Stimulated activated naive B cell treated with anti-CD40 and anti-IgM and Interleukin-4, amounts not matched to agents 10 μg/mL and 1 μg/mL and 100 μg/mL, for 72 hours (primary cell): ENCODE measurements at regions not wholly inside any gene's neighbourhood (a gene's known extent, or its start where the extent isn't known, plus 50 kb on each side); places are given as distances from the start of the nearest gene placed in this dataset.

Source experiments
- ATAC-seq, 2 donors: fragments of 150-1000 bp; cut with Tn5 transposase; replicated peaks; 2 replicates each; pipeline ENCODE4 v1.10.0; 2021; ENCODE audit warnings: moderate library complexity in 1 of 2
- DNase-seq: peaks from one replicate; pipeline ENCODE4 v3.0.0; 2021
- H3K27ac Mint-ChIP-seq: one replicate; pipeline ENCODE4 v1.8.0; 2022; ENCODE audit warnings: mild to moderate bottlenecking, mixed read lengths
- H3K27me3 Mint-ChIP-seq, 2 donors: one replicate each; pipeline ENCODE4 v1.8.0; 2022; ENCODE audit warnings: mixed read lengths in 2 of 2
- H3K36me3 Mint-ChIP-seq, 2 donors: one replicate each; pipeline ENCODE4 v1.8.0; 2022; ENCODE audit warnings: mixed read lengths in 2 of 2, mild to moderate bottlenecking in 1 of 2
- H3K4me1 Mint-ChIP-seq, 2 donors: one replicate each; pipeline ENCODE4 v1.8.0; 2022; ENCODE audit warnings: mixed read lengths in 2 of 2, mild to moderate bottlenecking in 1 of 2
- H3K4me3 Mint-ChIP-seq, 2 donors: one replicate each; pipeline ENCODE4 v1.8.0; 2022; ENCODE audit warnings: mild to moderate bottlenecking in 2 of 2, mixed read lengths in 2 of 2, moderate library complexity in 1 of 2
- H3K9me3 Mint-ChIP-seq, 2 donors: one replicate each; pipeline ENCODE4 v1.8.0; 2022; ENCODE audit warnings: mixed read lengths in 2 of 2, mild to moderate bottlenecking in 1 of 2

- H3K27ac Mint-ChIP-seq = no peak overlapping the region
- peaks cover 3 to 5% of the 10 kb centered on the region in 2 donors for H3K9me3 Mint-ChIP-seq
- H3K27me3 Mint-ChIP-seq = no peaks in the 10 kb centered on the region
- H3K36me3 Mint-ChIP-seq = no peaks in the 10 kb centered on the region
- no peaks in the 10 kb centered on the region for H3K4me1 Mint-ChIP-seq
- no peak for ATAC-seq
- H3K4me3 Mint-ChIP-seq = no peak overlapping the region
- DNase-seq = no peak
Measured at GRCh38 chr6:76708641-76709331, 636.3 kb upstream of the IMPG1 start.

DNA sequence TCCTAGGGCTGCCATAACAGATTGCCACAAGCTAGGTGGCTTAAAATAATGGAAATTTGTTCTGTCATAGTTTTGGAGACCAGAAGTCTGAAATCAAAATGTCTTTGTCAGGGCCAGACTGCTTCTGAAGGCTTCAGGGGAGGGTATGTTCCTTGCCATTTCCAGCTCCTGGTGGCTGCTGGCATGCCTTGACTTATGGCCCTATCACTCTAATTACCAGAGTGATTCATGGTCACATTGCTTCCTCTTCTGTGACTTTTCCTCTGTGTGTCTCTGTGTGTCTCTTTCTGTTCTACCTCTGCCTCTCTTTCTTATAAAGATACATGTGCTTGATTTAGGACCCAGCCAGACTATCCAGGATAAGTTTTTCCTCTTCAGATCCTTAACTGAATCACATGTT lies 635.2 kb upstream of the IMPG1 start:
- Mint-ChIP-seq H3K9me3 (peaks cover 3 to 5% of the 10 kb centered on the region in 2 donors), H3K4me3 (no peak overlapping the region), H3K36me3 (no peaks in the 10 kb centered on the region), H3K27me3 (no peaks in the 10 kb centered on the region), H3K27ac (no peak overlapping the region), H3K4me1 (no peaks in the 10 kb centered on the region)
- ATAC-seq (no peak), DNase-seq (no peak)

- DNase-seq (no peak), ATAC-seq (no peak)
- Mint-ChIP-seq H3K9me3 (peaks cover 3 to 8% of the 10 kb centered on the region in 2 donors), H3K4me3 (no peak overlapping the region), H3K4me1 (no peaks in the 10 kb centered on the region), H3K27ac (no peak overlapping the region), H3K27me3 (no peaks in the 10 kb centered on the region), H3K36me3 (no peaks in the 10 kb centered on the region)
Measured at GRCh38 chr6:76706631-76707030, 634.2 kb upstream of the IMPG1 start.

DNA sequence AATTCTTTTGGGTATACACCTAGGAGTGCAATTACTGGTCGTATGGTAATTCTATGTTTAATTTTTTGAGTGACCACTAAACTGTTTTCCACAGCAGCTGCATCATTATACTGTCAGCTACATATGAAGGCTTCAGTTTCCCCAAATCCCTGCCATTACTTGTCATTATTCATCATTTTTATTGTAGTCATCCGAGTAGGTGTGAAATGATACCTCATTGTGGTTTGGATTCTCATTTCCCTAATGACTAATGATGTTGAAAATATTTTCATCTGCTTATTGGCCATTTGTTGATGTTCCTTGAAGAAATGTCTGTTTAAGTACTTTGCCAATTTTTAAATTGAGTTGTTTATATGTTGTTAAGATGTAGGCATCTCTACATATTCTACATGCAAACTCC lies 633.6 kb upstream of the IMPG1 start:
- no peak overlapping the region for H3K27ac Mint-ChIP-seq
- H3K4me1 Mint-ChIP-seq = no peaks in the 10 kb centered on the region
- no peaks in the 10 kb centered on the region for H3K27me3 Mint-ChIP-seq
- no peak for DNase-seq
- H3K4me3 Mint-ChIP-seq = no peak overlapping the region
- peaks cover 3 to 8% of the 10 kb centered on the region in 2 donors for H3K9me3 Mint-ChIP-seq
- no peaks in the 10 kb centered on the region for H3K36me3 Mint-ChIP-seq
- no peak for ATAC-seq

DNA sequence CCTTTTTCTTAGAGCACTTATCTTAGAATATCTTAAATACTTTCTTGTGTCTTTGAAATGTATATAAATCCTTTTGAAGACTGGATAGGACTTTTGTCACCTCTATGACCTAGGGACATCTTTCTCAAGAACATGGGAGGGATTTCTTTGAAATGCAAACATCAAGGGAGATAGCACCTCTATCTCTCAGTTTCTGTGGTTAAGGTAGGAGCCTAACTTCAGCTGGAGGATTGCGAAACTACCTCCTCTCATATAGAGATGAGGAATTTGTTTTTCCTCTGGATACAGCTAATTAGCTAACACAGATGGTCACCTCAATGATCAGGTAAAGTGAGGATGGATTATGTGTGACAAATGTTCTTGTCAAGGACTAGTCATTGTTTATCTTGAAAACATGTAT lies 631.3 kb upstream of the IMPG1 start:
- no peaks in the 10 kb centered on the region for H3K27me3 Mint-ChIP-seq
- no peaks in the 10 kb centered on the region for H3K36me3 Mint-ChIP-seq
- no peaks in the 10 kb centered on the region for H3K4me1 Mint-ChIP-seq
- ATAC-seq (no peak), DNase-seq (no peak)
- no peak overlapping the region for H3K4me3 Mint-ChIP-seq
- H3K27ac Mint-ChIP-seq = no peak overlapping the region
- peaks cover 3 to 6% of the 10 kb centered on the region in 2 donors for H3K9me3 Mint-ChIP-seq

- H3K36me3 Mint-ChIP-seq = no peaks in the 10 kb centered on the region
- H3K4me3 Mint-ChIP-seq = no peak overlapping the region
- peaks cover 3 to 5% of the 10 kb centered on the region in 2 donors for H3K9me3 Mint-ChIP-seq
- no peak overlapping the region for H3K27ac Mint-ChIP-seq
- no peaks in the 10 kb centered on the region for H3K27me3 Mint-ChIP-seq
- DNase-seq (no peak), ATAC-seq (no peak)
- H3K4me1 Mint-ChIP-seq = no peaks in the 10 kb centered on the region
Measured at GRCh38 chr6:76703285-76703684, 630.8 kb upstream of the IMPG1 start.

DNA sequence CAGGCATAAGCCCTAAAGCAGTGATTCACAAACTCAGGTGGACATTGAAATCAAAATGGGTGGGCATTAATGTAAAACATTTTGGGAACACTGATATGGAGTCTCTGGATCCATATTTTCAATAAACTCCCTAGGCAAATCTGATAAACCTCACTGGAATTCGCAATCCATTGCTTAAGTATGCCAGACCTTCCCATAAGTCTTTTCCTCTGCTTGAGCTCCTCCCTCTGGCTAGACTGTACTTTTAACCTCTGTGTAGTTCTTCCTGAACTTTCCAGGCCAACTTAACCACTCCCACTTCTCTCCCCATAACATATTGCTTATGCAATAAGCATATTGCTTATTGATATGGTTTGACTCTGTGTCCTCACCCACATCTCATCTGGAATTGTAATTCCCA lies 629.7 kb upstream of the IMPG1 start:
- Mint-ChIP-seq H3K27ac (no peak overlapping the region), H3K27me3 (no peaks in the 10 kb centered on the region), H3K4me3 (no peak overlapping the region), H3K36me3 (no peaks in the 10 kb centered on the region), H3K4me1 (no peaks in the 10 kb centered on the region), H3K9me3 (peaks cover 3% of the 10 kb centered on the region in 2 donors)
- DNase-seq (no peak), ATAC-seq (no peak)

GRCh38 chr6:76701610-76702009 lies 629.1 kb upstream of the IMPG1 start:
- Mint-ChIP-seq H3K9me3 (peaks cover 3% of the 10 kb centered on the region in 2 donors), H3K27me3 (no peaks in the 10 kb centered on the region), H3K27ac (no peak overlapping the region), H3K4me1 (no peaks in the 10 kb centered on the region), H3K4me3 (no peak overlapping the region), H3K36me3 (no peaks in the 10 kb centered on the region)
- ATAC-seq = no peak
- no peak for DNase-seq

- DNase-seq = no peak
- no peaks in the 10 kb centered on the region for H3K27me3 Mint-ChIP-seq
- no peak for ATAC-seq
Measured at GRCh38 chr6:76697585-76697984, 625.1 kb upstream of the IMPG1 start.

DNA sequence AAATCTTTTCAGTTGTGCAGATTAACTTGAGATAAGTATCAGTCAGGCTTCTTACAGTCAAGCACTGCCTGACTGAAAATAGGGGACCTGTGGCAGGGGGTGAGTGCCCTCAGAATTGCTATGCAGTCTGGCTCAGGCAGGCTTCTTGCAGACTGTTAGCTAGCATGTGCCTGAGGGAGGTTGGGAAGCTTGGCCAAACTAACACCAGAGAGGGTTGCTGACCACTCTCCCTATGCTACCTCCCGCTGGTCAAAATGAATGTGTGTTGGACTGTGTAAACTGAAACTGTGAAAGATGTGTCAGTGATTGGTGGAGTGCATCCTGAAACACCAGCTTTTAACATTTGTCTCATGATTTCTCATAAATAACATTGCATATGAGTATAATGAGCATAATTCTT lies 622.3 kb upstream of the IMPG1 start:
- H3K9me3 Mint-ChIP-seq = no peaks in the 10 kb centered on the region
- DNase-seq (no peak), ATAC-seq (no peak)
- no peak overlapping the region for H3K4me3 Mint-ChIP-seq
- no peak overlapping the region for H3K27ac Mint-ChIP-seq
- no peaks in the 10 kb centered on the region for H3K27me3 Mint-ChIP-seq
- H3K4me1 Mint-ChIP-seq = no peaks in the 10 kb centered on the region
- H3K36me3 Mint-ChIP-seq = no peaks in the 10 kb centered on the region

More at GRCh38 chr6:76697585-76697984, 625.1 kb upstream of the IMPG1 start:
- Mint-ChIP-seq H3K4me1 (no peaks in the 10 kb centered on the region), H3K4me3 (no peak overlapping the region), H3K36me3 (no peaks in the 10 kb centered on the region), H3K27ac (no peak overlapping the region), H3K9me3 (peaks cover 0 to 2% of the 10 kb centered on the region in 2 donors)

DNA sequence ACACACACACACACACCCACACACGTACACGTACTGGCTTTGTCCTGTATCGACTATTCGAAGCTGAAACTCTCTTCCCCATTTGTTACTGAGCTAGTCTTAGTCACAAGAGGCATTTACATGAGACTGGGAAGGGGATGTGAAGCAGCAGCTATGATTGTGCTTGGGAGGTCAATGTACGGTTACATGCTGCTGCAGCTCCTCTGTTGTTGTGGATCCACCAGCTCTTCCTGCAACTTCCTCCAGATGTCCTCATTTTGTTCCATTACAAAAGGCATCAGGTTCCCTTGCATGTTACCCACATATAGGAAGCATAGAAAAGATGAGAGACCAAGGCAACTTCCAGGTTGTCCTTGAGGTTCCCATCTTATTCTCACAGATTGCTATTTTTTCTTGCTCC lies 612.4 kb upstream of the IMPG1 start:
- peaks cover 6 to 8% of the 10 kb centered on the region in 2 donors for H3K9me3 Mint-ChIP-seq
- ATAC-seq = no peak

GRCh38 chr6:76683985-76684384 lies 611.5 kb upstream of the IMPG1 start:
- Mint-ChIP-seq H3K4me3 (no peak overlapping the region), H3K4me1 (no peaks in the 10 kb centered on the region), H3K36me3 (no peaks in the 10 kb centered on the region), H3K27me3 (no peaks in the 10 kb centered on the region), H3K9me3 (peaks cover 6 to 8% of the 10 kb centered on the region in 2 donors), H3K27ac (no peak overlapping the region)
- DNase-seq (no peak), ATAC-seq (no peak)

More for the DNA sequence above, 612.4 kb upstream of the IMPG1 start:
- no peak for DNase-seq
- Mint-ChIP-seq H3K4me3 (no peak overlapping the region), H3K4me1 (no peaks in the 10 kb centered on the region), H3K27ac (no peak overlapping the region), H3K36me3 (no peaks in the 10 kb centered on the region), H3K27me3 (no peaks in the 10 kb centered on the region)

DNA sequence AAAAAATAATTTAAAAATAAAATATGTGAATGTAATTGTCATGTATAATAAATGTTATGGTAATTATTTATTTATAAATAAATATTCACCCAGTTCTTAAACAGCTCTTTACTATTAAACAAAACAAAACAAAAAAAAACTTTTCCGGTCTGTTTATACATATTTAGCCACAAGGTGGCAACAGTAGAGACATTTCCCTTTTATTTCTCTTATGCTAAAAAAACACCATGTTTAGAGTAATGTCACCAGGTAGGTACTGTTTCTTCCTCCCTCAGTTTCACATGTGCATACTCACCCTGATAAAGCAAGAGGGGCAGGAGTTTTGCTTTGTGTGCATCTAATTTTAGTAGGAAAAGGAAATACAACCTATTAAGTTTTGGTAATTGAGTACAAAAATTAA lies 610.4 kb upstream of the IMPG1 start:
- H3K4me3 Mint-ChIP-seq = no peak overlapping the region
- no peak for DNase-seq
- no peak overlapping the region for H3K27ac Mint-ChIP-seq
- no peaks in the 10 kb centered on the region for H3K27me3 Mint-ChIP-seq
- no peak for ATAC-seq
- H3K4me1 Mint-ChIP-seq = no peaks in the 10 kb centered on the region
- H3K9me3 Mint-ChIP-seq = peaks cover under 1 to 3% of the 10 kb centered on the region in 2 donors
- H3K36me3 Mint-ChIP-seq = no peaks in the 10 kb centered on the region

GRCh38 chr6:76681781-76682180 lies 609.3 kb upstream of the IMPG1 start:
- Mint-ChIP-seq H3K36me3 (no peaks in the 10 kb centered on the region), H3K4me3 (no peak overlapping the region), H3K27me3 (no peaks in the 10 kb centered on the region), H3K4me1 (no peaks in the 10 kb centered on the region), H3K9me3 (peaks cover 0 to 3% of the 10 kb centered on the region in 2 donors), H3K27ac (no peak overlapping the region)
- DNase-seq (no peak), ATAC-seq (no peak)

DNA sequence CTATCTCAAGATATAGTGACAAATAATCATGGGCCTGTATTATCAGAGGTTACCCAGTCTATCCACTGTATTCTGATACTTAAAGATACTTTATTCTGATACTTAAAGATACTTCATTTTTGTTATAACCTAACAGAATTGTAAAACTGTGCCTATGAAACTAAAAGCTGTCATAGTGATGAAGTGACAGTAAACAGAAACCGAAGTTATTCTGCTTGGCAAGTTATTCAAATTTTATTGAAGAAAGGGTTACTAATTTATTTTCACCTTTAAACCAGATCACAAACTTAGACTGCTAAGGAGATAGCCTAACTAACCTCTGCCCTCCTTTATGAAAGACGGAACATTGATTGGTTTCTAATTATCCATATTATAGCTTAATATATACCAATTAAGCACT lies 604.6 kb upstream of the IMPG1 start:
- Mint-ChIP-seq H3K27me3 (no peaks in the 10 kb centered on the region), H3K4me3 (no peak overlapping the region), H3K36me3 (no peaks in the 10 kb centered on the region), H3K9me3 (peaks cover 0 to 6% of the 10 kb centered on the region in 2 donors), H3K4me1 (no peaks in the 10 kb centered on the region), H3K27ac (no peak overlapping the region)
- ATAC-seq (no peak), DNase-seq (no peak)

DNA sequence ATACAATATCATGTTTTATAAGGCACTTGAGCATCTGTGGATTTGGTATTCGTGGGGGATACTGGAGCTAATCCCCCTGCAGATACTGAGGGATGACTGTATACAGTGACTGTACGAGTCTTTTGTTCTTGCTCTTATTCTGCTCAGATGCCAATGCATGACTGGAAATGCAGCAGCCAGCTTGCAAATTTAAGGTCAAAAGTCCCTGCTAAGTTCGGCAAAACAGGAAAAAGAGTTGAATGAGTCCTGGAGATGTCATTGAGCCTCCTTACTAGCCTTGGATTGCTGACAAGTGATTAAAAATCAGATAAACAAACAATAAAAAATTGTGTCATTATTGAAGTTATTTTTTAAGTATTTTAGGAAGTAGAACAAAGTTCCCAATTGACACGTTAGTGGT lies 599.3 kb upstream of the IMPG1 start:
- Mint-ChIP-seq H3K4me3 (no peak overlapping the region), H3K9me3 (peaks cover 0 to 11% of the 10 kb centered on the region in 2 donors), H3K27me3 (no peaks in the 10 kb centered on the region), H3K36me3 (no peaks in the 10 kb centered on the region), H3K4me1 (no peaks in the 10 kb centered on the region), H3K27ac (no peak overlapping the region)
- ATAC-seq (no peak), DNase-seq (no peak)
